K562 (cell line): ENCODE measurements at regions not wholly inside any gene's neighbourhood (a gene's known extent, or its start where the extent isn't known, plus 50 kb on each side); places are given as distances from the start of the nearest gene placed in this dataset.

Experiments
- ATAC-seq: fragments of 200-7000 bp; cut with Tn5 transposase; 3 replicates; pipeline ENCODE4 v1.9.1; 2020; ENCODE audit warnings: moderate library complexity
- BruUV-seq: library from RNA; stranded (reverse); fragments of 400-500 nt; replicated peaks from 2 replicates; lab custom pipeline; 2021; lab: Mats Ljungman, UMichigan
- CTCF ChIA-PET: fragments of 300-600 bp; formaldehyde crosslinking; extraction: SDS; loops from one replicate; lab custom pipeline; 2021; ENCODE audit warnings: low intra/inter-chr PET ratio; lab: Yijun Ruan, JAX
- POLR2A ChIA-PET: fragments of 300-600, 350-650 bp; sonication (Branson Sonifier 250); formaldehyde crosslinking; extraction: SDS; loops from one replicate; lab custom pipeline; 2021; ENCODE audit warnings: antibody characterized with exemption, inconsistent platforms; lab: Yijun Ruan, JAX
- DNase-seq, 4 experiments: peaks; one replicate each; pipeline versions ENCODE4 v3.0.0 to v3.0.0-alpha.2; 2011 to 2018; ENCODE audit warnings: low spot score in 3 of 4, mixed read lengths in 3 of 4; ENCODE audit errors: extremely low read depth in 1 of 4
- FAIRE-seq: peaks from 2 replicates; lab custom pipeline; 2011; peaks lifted over from hg19 to GRCh38; lab: Jason Lieb, UNC
- H2AFZ ChIP-seq: 2 replicates; pipeline ENCODE4 v1.6.0; 2011; ENCODE audit warnings: low read depth, low read length, control low read depth, inconsistent platforms
- H3K27ac ChIP-seq: fragments of 200-600 bp; 3 replicates; pipeline ENCODE4 v1.8.0; 2011; ENCODE audit warnings: low read depth, mild to moderate bottlenecking, control low read depth, inconsistent platforms, low read length, moderate library complexity, mixed read lengths; ENCODE audit errors: extremely low read depth
- H3K27me3 ChIP-seq, 2 experiments: fragments of 300-600 bp in 1 of 2; 2 replicates in 1 of 2; 3 replicates in 1 of 2; pipeline versions ENCODE4 v1.6.0 to v1.8.0; 2011; ENCODE audit warnings: inconsistent platforms in 2 of 2, low read length in 2 of 2, mild to moderate bottlenecking in 1 of 2, mixed read lengths in 1 of 2, moderate library complexity in 1 of 2; ENCODE audit not compliant: control insufficient read depth in 2 of 2, insufficient read depth in 2 of 2
- H3K36me3 ChIP-seq: fragments of 300-600 bp; 3 replicates; pipeline ENCODE4 v1.8.0; 2011; ENCODE audit warnings: mild to moderate bottlenecking, low read length, inconsistent platforms; ENCODE audit not compliant: control insufficient read depth, insufficient read depth
- H3K4me1 ChIP-seq, 2 experiments: fragments of 200-600 bp in 1 of 2; replicated peaks in 1 of 2; 2 replicates in 1 of 2; 3 replicates in 1 of 2; pipeline versions ENCODE4 v1.5.1 to v1.8.0; 2011; ENCODE audit warnings: inconsistent platforms in 2 of 2, low read length in 2 of 2, mild to moderate bottlenecking in 1 of 2, mixed read lengths in 1 of 2, moderate library complexity in 1 of 2; ENCODE audit not compliant: control insufficient read depth in 2 of 2, insufficient read depth in 2 of 2
- H3K4me2 ChIP-seq: 2 replicates; pipeline ENCODE4 v1.6.1; 2011; ENCODE audit warnings: low read length, control low read depth, inconsistent platforms, mixed read lengths; ENCODE audit not compliant: insufficient read depth
- H3K4me3 ChIP-seq: fragments of 200-600 bp; sonication (generic), shearing (Covaris generic); 2 replicates; pipeline ENCODE4 v1.5.1; 2016; ENCODE audit warnings: control low read depth, inconsistent platforms
- H3K79me2 ChIP-seq: fragments of 200-600 bp; 3 replicates; pipeline ENCODE4 v1.8.0; 2011; ENCODE audit warnings: low read length, inconsistent platforms; ENCODE audit not compliant: control insufficient read depth, insufficient read depth
- H3K9ac ChIP-seq, 2 experiments: 2 replicates each; pipeline versions ENCODE4 v1.6.0 to v1.6.1; 2011; ENCODE audit warnings: low read depth in 2 of 2, low read length in 2 of 2, control low read depth in 1 of 2, inconsistent platforms in 1 of 2, mild to moderate bottlenecking in 1 of 2, mixed read lengths in 1 of 2; ENCODE audit not compliant: insufficient read depth in 1 of 2
- H3K9me1 ChIP-seq: one replicate; pipeline ENCODE4 v1.6.0; 2011; ENCODE audit warnings: inconsistent platforms, mild to moderate bottlenecking, low read length, moderate library complexity; ENCODE audit not compliant: control insufficient read depth, insufficient read depth
- H3K9me3 ChIP-seq: replicated peaks from 2 replicates; pipeline ENCODE4 v1.5.1; 2011; ENCODE audit warnings: low read depth, low read length, inconsistent platforms; ENCODE audit not compliant: control insufficient read depth, insufficient read depth
- H4K20me1 ChIP-seq: replicated peaks from 2 replicates; pipeline ENCODE4 v1.6.1; 2011; ENCODE audit warnings: low read length, inconsistent platforms, mixed read lengths; ENCODE audit not compliant: control insufficient read depth, insufficient read depth
- MAFF ChIP-seq: IDR thresholded peaks from 2 replicates; pipeline ENCODE4 v1.6.1; 2012; ENCODE audit warnings: low read length, improper control_type of control experiment
- RAD21 ChIP-seq, 2 experiments: fragments of 250-450 bp in 1 of 2; fragments of 450-650 bp in 1 of 2; sonication (Bioruptor Pico) in 1 of 2; formaldehyde crosslinking in 1 of 2; IDR thresholded peaks in 1 of 2; conservative IDR thresholded peaks in 1 of 2; 2 replicates each; pipeline versions ENCODE4 v1.4.0 to v1.8.0; 2020 to 2022; ENCODE audit warnings: mild to moderate bottlenecking in 2 of 2, moderate library complexity in 1 of 2
- WGBS: fragments of 100-300 bp; shearing (Covaris generic); methylation state at CpG from one replicate; pipeline ENCODE4 v1.1.6; 2016; ENCODE audit warnings: low coverage, mixed read lengths; ENCODE audit not compliant: insufficient coverage; ENCODE audit errors: missing lambda C conversion rate; 5-methylcytosine and 5-hydroxymethylcytosine counted together
- in situ Hi-C: fragments of 300-500 bp; cut with MboI; formaldehyde crosslinking; loops from 4 replicates; pipeline ENCODE4 v1.15.0; 2018; ENCODE audit warnings: inconsistent platforms, mixed read lengths
- intact Hi-C: fragments of 100-400 bp; cut with micrococcal nuclease; formaldehyde crosslinking; loops from 2 replicates; pipeline ENCODE4 v1.14.2; 2022
- TF ChIP-seq, protein P1 (sequence below): fragments of 250-450 bp; sonication (Bioruptor Pico); IDR thresholded peaks from 2 replicates; pipeline ENCODE4 v1.4.0; 2020; ENCODE audit warnings: borderline replicate concordance
- TF ChIP-seq, protein P2 (sequence below), 3 experiments: IDR thresholded peaks in 2 of 3; conservative IDR thresholded peaks in 1 of 3; 2 replicates each; pipeline ENCODE4 v1.5.1; 2011 to 2012; ENCODE audit warnings: low read length in 3 of 3, mild to moderate bottlenecking in 3 of 3, control low read depth in 2 of 3, improper control_type of control experiment in 1 of 3, inconsistent platforms in 1 of 3, low read depth in 1 of 3, mixed read lengths in 1 of 3, moderate library complexity in 1 of 3; ENCODE audit not compliant: insufficient read depth in 2 of 3

DNA sequence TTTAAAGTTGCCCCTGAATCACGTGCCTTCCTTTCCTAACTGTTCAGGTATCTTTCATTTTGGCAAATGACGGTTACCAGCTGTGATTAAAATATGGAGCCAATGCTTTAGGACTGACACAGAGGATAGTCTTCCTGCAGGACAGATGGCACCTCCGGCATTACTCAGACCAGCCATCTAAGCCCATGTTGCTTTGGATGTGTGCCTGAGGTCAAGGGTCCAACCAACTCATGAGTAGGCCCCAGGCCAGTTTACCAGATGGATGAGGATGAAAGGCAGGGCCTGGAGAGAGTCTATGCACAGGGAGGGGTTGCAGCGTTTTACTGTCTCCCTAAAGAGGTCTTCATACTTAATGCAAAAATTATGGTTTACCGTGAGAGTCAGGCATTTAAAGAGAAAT lies 174.0 kb upstream of the GATB start (continued):
- TF ChIP-seq, protein P1, sequence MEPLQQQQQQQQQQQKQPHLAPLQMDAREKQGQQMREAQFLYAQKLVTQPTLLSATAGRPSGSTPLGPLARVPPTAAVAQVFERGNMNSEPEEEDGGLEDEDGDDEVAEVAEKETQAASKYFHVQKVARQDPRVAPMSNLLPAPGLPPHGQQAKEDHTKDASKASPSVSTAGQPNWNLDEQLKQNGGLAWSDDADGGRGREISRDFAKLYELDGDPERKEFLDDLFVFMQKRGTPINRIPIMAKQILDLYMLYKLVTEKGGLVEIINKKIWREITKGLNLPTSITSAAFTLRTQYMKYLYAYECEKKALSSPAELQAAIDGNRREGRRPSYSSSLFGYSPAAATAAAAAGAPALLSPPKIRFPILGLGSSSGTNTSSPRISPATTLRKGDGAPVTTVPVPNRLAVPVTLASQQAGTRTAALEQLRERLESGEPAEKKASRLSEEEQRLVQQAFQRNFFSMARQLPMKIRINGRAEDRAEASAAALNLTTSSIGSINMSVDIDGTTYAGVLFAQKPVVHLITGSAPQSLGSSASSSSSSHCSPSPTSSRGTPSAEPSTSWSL (CRISPR knock-in tag) = no peak

DNA sequence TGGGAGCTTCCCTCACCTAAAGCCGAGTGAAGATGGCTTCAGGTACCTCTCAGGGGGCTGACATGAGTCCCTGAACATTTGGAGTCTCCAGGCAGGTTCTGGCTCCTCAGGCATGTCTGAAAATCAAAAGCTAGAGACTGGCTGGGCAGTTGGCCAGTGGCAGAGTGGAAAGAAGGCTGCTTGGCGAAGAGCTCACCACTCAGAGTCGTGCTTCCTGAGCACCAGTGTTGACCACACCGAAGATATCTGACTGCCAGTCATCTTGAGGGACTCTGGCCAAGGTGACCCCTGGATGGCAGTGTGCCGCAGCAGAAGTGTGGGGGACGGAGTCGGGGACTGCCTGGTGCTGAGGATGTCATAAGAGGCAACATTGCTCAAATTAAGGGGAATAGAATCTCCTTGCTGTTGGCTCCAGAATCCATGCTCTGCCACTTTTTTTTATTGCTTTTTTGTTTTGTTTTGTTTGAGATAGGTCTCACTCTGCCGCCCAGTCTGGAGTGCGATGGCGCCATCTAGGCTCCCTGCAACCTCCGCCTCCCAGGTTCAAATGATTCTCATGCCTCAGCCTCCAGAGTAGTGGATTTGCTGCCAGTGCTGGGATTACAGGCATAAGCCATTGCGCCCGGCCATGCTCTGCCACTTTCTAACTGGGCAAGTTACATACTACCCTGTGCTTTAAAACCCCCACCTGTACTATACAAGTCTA lies 172.5 kb upstream of the GATB start:
- intact Hi-C loops = loop anchor here (10.0 kb wide), 1 partner anchor 288 kb away; no protein-coding TSS in a partner anchor
- no TSS peak for BruUV-seq

More for the DNA sequence above, 172.5 kb upstream of the GATB start:
- Histone ChIP-seq H3K9me3 (no peaks in the 10 kb centered on the region), H3K79me2 (no peaks in the 10 kb centered on the region), H4K20me1 (no peaks in the 10 kb centered on the region), H3K4me3 (no peak overlapping the region), H3K9me1 (no peaks in the 10 kb centered on the region), H3K36me3 (no peaks in the 10 kb centered on the region), H3K27me3 (no peaks in the 10 kb centered on the region), H3K27ac (no peak overlapping the region), H2AFZ (no peak overlapping the region), H3K9ac (no peak overlapping the region), H3K4me2 (no peak overlapping the region), H3K4me1 (no peaks in the 10 kb centered on the region)
- FAIRE-seq (no peak), DNase-seq (no peak), ATAC-seq (no peak)
- 0% methylated on average over 12 of the region's 13 CpGs for WGBS
- ChIA-PET CTCF (no interaction called here), POLR2A (interaction anchor here (0.6 kb wide), 1 partner anchor 1608 kb away, joined by 3 read pairs; no protein-coding TSS in a partner anchor)
- in situ Hi-C loops = no loop called here
- TF ChIP-seq, protein P2, sequence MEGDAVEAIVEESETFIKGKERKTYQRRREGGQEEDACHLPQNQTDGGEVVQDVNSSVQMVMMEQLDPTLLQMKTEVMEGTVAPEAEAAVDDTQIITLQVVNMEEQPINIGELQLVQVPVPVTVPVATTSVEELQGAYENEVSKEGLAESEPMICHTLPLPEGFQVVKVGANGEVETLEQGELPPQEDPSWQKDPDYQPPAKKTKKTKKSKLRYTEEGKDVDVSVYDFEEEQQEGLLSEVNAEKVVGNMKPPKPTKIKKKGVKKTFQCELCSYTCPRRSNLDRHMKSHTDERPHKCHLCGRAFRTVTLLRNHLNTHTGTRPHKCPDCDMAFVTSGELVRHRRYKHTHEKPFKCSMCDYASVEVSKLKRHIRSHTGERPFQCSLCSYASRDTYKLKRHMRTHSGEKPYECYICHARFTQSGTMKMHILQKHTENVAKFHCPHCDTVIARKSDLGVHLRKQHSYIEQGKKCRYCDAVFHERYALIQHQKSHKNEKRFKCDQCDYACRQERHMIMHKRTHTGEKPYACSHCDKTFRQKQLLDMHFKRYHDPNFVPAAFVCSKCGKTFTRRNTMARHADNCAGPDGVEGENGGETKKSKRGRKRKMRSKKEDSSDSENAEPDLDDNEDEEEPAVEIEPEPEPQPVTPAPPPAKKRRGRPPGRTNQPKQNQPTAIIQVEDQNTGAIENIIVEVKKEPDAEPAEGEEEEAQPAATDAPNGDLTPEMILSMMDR (IDR thresholded peaks at IDR 0.05 in 2 of 3, conservative IDR thresholded peaks at IDR 0.05 in 1 of 3; ENCODE audit: insufficient read depth in 2 of 3, low read depth in 1 of 3, low read length in 3 of 3) = no peak; a peak in 1 of 6 replicates
- TF ChIP-seq RAD21 (CRISPR knock-in tag; conservative IDR thresholded peaks at IDR 0.05 in 1 of 2, IDR thresholded peaks at IDR 0.05 in 1 of 2) = peak in 1 of 2 experiments; percentile 24; a peak in 1 of 4 replicates
- no peak for TF ChIP-seq MAFF
